DMS79 treated with DMSO at 0.1 percent for 48 hours (cell line): ENCODE measurements at regions not wholly inside any gene's neighbourhood (a gene's known extent, or its start where the extent isn't known, plus 50 kb on each side); places are given as distances from the start of the nearest gene placed in this dataset.

Experiments
- DNase-seq: peaks from one replicate; lab custom pipeline; 2025; lab: John Stamatoyannopoulos, UW

DNA sequence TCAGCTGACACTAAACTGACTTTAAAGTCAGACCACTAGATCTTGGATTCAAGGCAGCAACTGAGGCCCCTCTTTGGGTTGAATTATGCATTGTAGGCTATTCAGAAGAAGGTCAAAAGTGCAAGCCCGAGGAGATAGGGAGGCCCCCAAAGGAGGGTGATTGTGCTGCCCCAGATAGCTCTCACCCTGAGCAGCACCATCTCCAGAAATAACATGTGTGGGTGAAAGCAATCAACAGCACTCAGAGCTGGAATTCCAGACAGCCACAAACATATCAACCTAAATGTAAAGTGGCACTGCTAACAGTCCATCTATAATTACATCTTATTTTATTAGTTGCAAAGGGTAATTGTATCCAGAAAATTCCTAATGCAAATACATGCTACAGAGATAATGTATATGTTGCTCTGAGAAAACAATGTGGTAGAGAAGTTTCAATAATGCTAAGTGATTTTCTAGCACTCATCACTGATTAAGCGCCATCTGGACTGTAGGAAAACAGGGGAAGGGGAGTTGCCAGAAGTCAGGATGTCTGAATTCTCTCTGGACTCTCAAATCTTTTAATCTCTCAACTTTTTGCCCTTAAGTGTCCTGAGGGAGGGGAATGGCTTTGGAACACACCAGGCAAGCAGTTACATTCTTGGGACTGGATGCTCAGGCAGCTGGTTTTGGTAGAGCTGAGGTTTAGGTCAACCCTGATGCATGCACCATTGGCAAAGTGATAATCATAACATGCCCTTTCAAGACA, 61.8 kb upstream of the SFRP2 start:
- DNase-seq = no peak

DNA sequence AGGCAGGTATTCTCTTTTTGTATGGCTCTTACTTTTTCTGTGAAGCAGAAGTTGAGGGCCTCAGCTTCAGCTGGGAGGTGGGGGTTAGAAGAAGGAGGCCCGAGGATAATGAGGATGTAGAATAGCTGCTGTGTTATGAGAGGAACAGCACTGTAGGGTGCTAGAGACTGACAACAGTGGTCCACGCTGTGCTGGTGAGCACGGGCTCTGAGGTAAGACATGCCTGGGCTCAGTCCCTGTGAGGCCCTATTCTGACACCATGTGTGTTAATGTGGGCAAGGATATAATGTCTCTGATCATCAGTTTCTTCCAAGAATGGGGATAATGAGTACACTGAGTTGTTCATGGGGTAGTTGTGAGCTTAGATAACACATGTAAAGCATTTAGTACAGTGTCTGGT, 55.3 kb upstream of the SFRP2 start:
- no peak for DNase-seq
